Body of pancreas (tissue), 4 donors: ENCODE measurements at regions not wholly inside any gene's neighbourhood (a gene's known extent, or its start where the extent isn't known, plus 50 kb on each side); places are given as distances from the start of the nearest gene placed in this dataset.
"Not testable (repeated sequence)": the region's sequence is repeated elsewhere in the genome, so short reads cannot be mapped to it uniquely, and the experiment has no call there.

ENCODE experiments used
- ATAC-seq: fragments of 150-250 bp; one replicate; pipeline ENCODE4 v1.9.1; 2016
- DNase-seq, 4 donors: peaks; one replicate each; pipeline ENCODE4 v3.0.0-alpha.2; 2019
- H3K27ac ChIP-seq, 4 donors: fragments of 200-600 bp; sonication (generic); 1 replicate in 3 of 4; 2 replicates in 1 of 4; pipeline versions ENCODE4 v1.5.1 to v1.6.1; 2016 to 2019; ENCODE audit warnings: mild to moderate bottlenecking in 1 of 4, mixed read lengths in 1 of 4, moderate library complexity in 1 of 4
- H3K27me3 ChIP-seq, 2 donors: fragments of 200-600 bp; sonication (generic); one replicate each; pipeline ENCODE4 v1.6.0; 2016; ENCODE audit warnings: mild to moderate bottlenecking in 1 of 2
- H3K36me3 ChIP-seq, 2 donors: fragments of 200-600 bp; sonication (generic); replicated peaks in 1 of 2; 2 replicates each; pipeline ENCODE4 v1.5.1; 2016; ENCODE audit warnings: low read depth in 2 of 2; ENCODE audit not compliant: insufficient read depth in 1 of 2
- H3K4me1 ChIP-seq: fragments of 200-600 bp; sonication (generic); one replicate; pipeline ENCODE4 v1.6.0; 2016
- H3K4me3 ChIP-seq, 2 donors: fragments of 200-600 bp; sonication (generic); 1 replicate in 1 of 2; 2 replicates in 1 of 2; pipeline ENCODE4 v1.5.1; 2016 to 2019
- H3K9me3 ChIP-seq, 3 donors: fragments of 200-600 bp; sonication (generic); 1 replicate in 2 of 3; 2 replicates in 1 of 3; pipeline ENCODE4 v1.5.1; 2016
- CTCF ChIP-seq, 7 experiments: fragments of 450-650 bp in 4 of 7; fragments of 200-600 bp in 3 of 7; sonication (generic) in 3 of 7; IDR thresholded peaks; one replicate each; pipeline ENCODE4 v1.5.1; 2016 to 2019; ENCODE audit warnings: antibody characterized with exemption in 7 of 7
- POLR2A ChIP-seq, 3 donors: fragments of 450-650 bp; IDR thresholded peaks; one replicate each; pipeline ENCODE4 v1.6.1; 2016; ENCODE audit warnings: antibody characterized with exemption in 3 of 3, mild to moderate bottlenecking in 2 of 3
- WGBS, 2 donors: methylation state at CpG; one replicate each; pipeline ENCODE4 v1.1.5; 2017; 5-methylcytosine and 5-hydroxymethylcytosine counted together
- intact Hi-C: fragments of 100-400 bp; cut with DNase I; formaldehyde crosslinking; loops from one replicate; pipeline ENCODE4 v1.15.1; 2023

GRCh38 chr13:107927557-107927956, 287.8 kb downstream of the LIG4 start:
- intact Hi-C loops, result no loop called here
- no peaks in the 10 kb centered on the region for H3K27me3 ChIP-seq
- no peaks in the 10 kb centered on the region for H3K4me1 ChIP-seq
- no peak for DNase-seq
- no peak overlapping the region for H3K4me3 ChIP-seq
- no peaks in the 10 kb centered on the region for H3K36me3 ChIP-seq
- WGBS, 2 donors, result 62 to 71% methylated on average over 4 of the region's 4 CpGs
- no peak overlapping the region for H3K27ac ChIP-seq
- ATAC-seq, result no peak
- TF ChIP-seq CTCF (IDR thresholded peaks at IDR 0.05) (no peak), POLR2A (IDR thresholded peaks at IDR 0.05) (no peak)
- H3K9me3 ChIP-seq, result no peaks in the 10 kb centered on the region

DNA sequence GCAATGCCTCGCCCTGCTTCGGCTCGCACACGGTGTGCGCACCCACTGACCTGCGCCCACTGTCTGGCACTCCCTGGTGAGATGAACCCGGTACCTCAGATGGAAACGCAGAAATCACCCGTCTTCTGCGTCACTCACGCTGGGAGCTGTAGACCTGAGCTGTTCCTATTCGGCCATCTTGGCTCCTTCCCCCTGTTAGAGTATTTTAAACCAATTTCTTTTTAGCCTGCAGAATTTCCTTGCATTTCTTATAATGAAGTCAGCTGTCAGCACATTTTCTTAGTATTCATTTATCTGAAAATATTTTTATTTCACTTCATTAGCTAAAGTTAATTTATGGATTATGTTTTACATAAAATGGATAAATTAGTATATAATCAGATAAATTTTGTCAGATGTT, 288.8 kb downstream of the LIG4 start:
- 47 to 52% methylated on average over 5 to 7 of the region's 12 CpGs for WGBS, 2 donors
- DNase-seq, H3K4me3 ChIP-seq, ATAC-seq, H3K36me3 ChIP-seq, H3K27ac ChIP-seq, H3K4me1 ChIP-seq, H3K27me3 ChIP-seq, H3K9me3 ChIP-seq, intact Hi-C loops: not testable (repeated sequence)

DNA sequence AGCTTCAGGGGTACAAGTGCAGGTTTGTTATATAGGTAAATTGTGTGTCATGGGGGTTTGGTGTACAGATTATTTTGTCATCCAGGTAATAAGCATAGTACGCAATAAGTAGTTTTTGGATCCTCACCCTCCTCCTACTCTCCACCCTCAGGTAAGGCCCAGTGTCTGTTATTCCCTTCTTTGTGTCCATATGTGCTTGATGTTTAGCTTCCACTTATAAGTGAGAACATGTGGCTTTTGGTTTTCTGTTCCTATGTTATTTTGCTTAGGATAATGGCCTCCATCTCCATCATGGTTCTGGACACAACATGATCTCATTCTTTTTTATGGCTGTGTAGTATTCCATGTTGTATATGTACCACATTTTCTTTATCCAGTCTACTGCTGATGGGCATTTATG, 298.4 kb downstream of the LIG4 start:
- H3K36me3 ChIP-seq, DNase-seq, intact Hi-C loops, H3K27ac ChIP-seq, H3K9me3 ChIP-seq, H3K4me3 ChIP-seq, H3K4me1 ChIP-seq, H3K27me3 ChIP-seq, ATAC-seq: not testable (repeated sequence)
- WGBS, 2 donors, result 0% methylated on average over 1 of the region's 1 CpG

GRCh38 chr13:107912745-107913144, 302.6 kb downstream of the LIG4 start:
- Histone ChIP-seq H3K27ac (no peak overlapping the region), H3K9me3 (no peaks in the 10 kb centered on the region), H3K36me3 (no peaks in the 10 kb centered on the region), H3K27me3 (no peaks in the 10 kb centered on the region), H3K4me1 (no peaks in the 10 kb centered on the region), H3K4me3 (no peak overlapping the region)
- TF ChIP-seq POLR2A (IDR thresholded peaks at IDR 0.05) (no peak), CTCF (IDR thresholded peaks at IDR 0.05) (no peak)
- no peak for ATAC-seq
- intact Hi-C loops, result no loop called here
- DNase-seq, result no peak
- WGBS, 2 donors, result 55 to 59% methylated on average over 2 of the region's 2 CpGs

GRCh38 chr13:107907065-107907805, 308.1 kb downstream of the LIG4 start:
- no peak for DNase-seq
- Histone ChIP-seq H3K27ac (no peak overlapping the region), H3K4me1 (no peaks in the 10 kb centered on the region), H3K27me3 (no peaks in the 10 kb centered on the region), H3K9me3 (no peaks in the 10 kb centered on the region), H3K36me3 (no peaks in the 10 kb centered on the region), H3K4me3 (no peak overlapping the region)
- no peak for TF ChIP-seq POLR2A (IDR thresholded peaks at IDR 0.05)
- TF ChIP-seq CTCF (IDR thresholded peaks at IDR 0.05), result no peak
- no peak for ATAC-seq
- WGBS, 2 donors, result 60 to 66% methylated on average over 14 of the region's 14 CpGs
- intact Hi-C loops, result no loop called here

- Histone ChIP-seq H3K4me1 (no peaks in the 10 kb centered on the region), H3K27me3 (no peaks in the 10 kb centered on the region), H3K27ac (no peak overlapping the region), H3K4me3 (no peak overlapping the region), H3K36me3 (no peaks in the 10 kb centered on the region), H3K9me3 (no peaks in the 10 kb centered on the region)
- TF ChIP-seq CTCF (IDR thresholded peaks at IDR 0.05) (no peak), POLR2A (IDR thresholded peaks at IDR 0.05) (no peak)
- DNase-seq (no peak), ATAC-seq (no peak)
- WGBS, 2 donors, result 79 to 80% methylated on average over 5 of the region's 5 CpGs
- intact Hi-C loops, result no loop called here
Measured at GRCh38 chr13:107906131-107906530, 309.2 kb downstream of the LIG4 start.
